LNCaP clone FGC (cell line): ENCODE measurements at regions not wholly inside any gene's neighbourhood (a gene's known extent, or its start where the extent isn't known, plus 50 kb on each side); places are given as distances from the start of the nearest gene placed in this dataset.

ENCODE experiments used
- DNase-seq: peaks from one replicate; pipeline ENCODE4 v3.0.0-alpha.2; 2011; ENCODE audit warnings: low read depth
- H3K4me3 ChIP-seq: 2 replicates; pipeline ENCODE4 v1.5.1; 2011; ENCODE audit warnings: mild to moderate bottlenecking, low read depth, low read length, control low read depth
- TF ChIP-seq, protein P1 (sequence below): IDR thresholded peaks from 2 replicates; pipeline ENCODE4 v1.5.1; 2012; ENCODE audit warnings: mild to moderate bottlenecking; ENCODE audit not compliant: control insufficient read depth, insufficient read depth; ENCODE audit errors: extremely low read depth

DNA sequence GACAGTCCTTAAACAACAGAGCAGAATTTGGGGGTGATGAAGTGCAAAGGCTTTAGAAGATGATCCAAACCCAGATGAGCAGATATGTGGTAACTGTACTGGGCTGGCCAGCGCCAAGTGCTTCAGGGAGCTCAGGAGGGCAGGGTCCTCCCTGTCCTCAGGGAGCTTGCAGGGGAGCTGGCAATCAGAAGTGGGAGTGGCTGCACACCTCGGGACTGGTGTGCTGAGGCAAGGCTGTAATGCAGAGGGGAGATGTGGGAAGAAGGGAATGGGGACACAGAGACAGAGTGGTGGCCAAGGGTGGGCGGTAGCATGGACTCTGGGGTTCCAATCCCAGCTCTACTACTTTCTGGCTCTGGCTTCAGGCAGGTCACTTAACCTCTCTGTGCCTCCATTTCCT is 235.6 kb upstream of the NCAM1 start:
- TF ChIP-seq, protein P1, sequence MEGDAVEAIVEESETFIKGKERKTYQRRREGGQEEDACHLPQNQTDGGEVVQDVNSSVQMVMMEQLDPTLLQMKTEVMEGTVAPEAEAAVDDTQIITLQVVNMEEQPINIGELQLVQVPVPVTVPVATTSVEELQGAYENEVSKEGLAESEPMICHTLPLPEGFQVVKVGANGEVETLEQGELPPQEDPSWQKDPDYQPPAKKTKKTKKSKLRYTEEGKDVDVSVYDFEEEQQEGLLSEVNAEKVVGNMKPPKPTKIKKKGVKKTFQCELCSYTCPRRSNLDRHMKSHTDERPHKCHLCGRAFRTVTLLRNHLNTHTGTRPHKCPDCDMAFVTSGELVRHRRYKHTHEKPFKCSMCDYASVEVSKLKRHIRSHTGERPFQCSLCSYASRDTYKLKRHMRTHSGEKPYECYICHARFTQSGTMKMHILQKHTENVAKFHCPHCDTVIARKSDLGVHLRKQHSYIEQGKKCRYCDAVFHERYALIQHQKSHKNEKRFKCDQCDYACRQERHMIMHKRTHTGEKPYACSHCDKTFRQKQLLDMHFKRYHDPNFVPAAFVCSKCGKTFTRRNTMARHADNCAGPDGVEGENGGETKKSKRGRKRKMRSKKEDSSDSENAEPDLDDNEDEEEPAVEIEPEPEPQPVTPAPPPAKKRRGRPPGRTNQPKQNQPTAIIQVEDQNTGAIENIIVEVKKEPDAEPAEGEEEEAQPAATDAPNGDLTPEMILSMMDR = no peak
- no peak overlapping the region for H3K4me3 ChIP-seq
- DNase-seq = no peak

DNA sequence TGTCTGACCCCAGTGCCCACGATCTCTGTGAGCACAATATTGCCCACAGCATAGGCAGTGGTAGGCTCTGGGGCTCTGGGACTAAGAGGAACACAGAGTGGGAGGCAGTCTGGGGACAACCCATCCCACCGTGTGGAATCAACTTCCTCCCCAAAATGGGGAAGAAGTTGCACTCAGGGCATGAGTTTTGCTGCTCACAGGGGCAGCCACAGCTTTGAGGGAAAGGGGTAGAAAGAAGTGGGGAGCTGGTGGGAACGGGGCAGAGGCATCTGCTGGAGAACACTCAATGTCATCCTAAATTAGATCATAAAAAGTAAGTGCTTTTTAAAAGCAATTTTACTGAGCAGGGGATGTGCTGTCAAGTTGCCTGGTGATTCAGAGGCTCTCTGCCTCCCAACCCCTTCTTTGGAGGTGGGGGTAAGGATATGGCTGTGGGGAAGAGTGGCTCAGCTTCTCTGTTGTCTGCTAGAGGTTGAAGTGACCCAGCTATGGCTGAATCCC is 233.8 kb upstream of the NCAM1 start:
- no peak overlapping the region for H3K4me3 ChIP-seq
- DNase-seq = no peak
- TF ChIP-seq, protein P1 = no peak

DNA sequence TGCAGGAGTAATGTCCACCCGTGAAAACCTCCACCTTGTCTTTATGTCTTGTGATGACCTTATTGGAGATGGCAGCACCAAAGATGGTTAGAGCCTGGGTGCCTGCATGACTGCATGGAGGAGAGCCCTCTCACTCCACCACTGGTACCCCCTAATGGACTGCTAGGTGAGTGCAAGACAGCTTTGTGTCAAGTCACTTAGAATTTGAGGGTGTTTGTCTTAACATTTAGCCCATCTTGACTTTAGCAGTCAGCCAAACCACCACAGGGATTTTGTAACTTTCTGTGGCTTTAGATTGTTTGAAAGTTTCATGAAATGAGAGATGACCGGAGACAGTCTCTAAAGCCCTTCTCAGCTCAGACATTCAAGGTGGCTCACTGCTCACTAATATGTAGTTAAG is 232.9 kb upstream of the NCAM1 start:
- DNase-seq = no peak
- TF ChIP-seq, protein P1 = no peak
- H3K4me3 ChIP-seq = no peak overlapping the region

DNA sequence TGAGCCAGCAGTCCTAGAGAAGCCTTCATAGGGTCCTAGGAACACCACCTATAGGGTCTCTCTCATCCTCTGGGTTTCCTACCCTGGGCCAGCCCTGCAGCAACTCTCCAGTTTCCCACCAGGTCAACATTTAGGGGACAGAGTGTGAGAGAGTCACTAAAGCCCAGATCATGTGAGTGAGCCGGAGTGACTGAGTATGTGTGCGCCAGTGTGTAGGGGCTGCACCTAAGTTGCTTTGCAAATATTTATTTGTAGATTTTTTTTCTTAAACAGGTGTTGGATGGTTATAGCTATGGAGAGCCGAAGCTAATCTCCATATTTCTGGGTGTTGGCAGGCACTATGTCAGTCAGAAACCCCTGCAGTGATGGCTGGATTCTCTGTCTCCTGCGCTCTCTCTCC is 232.5 kb upstream of the NCAM1 start:
- no peak overlapping the region for H3K4me3 ChIP-seq
- DNase-seq = no peak
- TF ChIP-seq, protein P1 = no peak

GRCh38 chr11:112730591-112730990 is 230.6 kb upstream of the NCAM1 start:
- H3K4me3 ChIP-seq = no peak overlapping the region
- no peak for DNase-seq
- TF ChIP-seq, protein P1 = no peak

DNA sequence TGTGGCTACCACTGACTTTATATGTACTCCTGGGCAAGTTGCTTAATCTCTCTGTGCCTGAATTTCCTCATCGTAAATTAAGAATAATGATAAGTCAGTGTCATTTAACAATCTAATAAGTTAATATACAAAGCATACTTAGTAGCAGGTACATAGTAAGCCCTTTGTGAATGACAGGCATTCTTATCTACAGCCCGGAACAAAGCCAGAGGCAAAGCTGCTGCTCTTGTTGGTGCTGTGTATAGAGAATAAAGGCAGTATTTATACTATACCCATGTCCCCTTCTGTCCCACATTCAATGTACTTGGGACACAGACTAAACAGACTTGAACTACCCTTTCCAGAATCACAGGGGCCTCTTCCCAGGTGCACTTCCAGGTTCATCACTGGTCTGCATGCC is 229.7 kb upstream of the NCAM1 start:
- TF ChIP-seq, protein P1 = no peak
- H3K4me3 ChIP-seq = no peak overlapping the region
- DNase-seq = no peak

- TF ChIP-seq, protein P1 = no peak
Measured at GRCh38 chr11:112732031-112732430, 229.2 kb upstream of the NCAM1 start.

More at GRCh38 chr11:112732031-112732430, 229.2 kb upstream of the NCAM1 start:
- no peak overlapping the region for H3K4me3 ChIP-seq
- no peak for DNase-seq
